ENCODE measurements at regions not wholly inside any gene's neighbourhood (a gene's known extent, or its start where the extent isn't known, plus 50 kb on each side); places are given as distances from the start of the nearest gene placed in this dataset.

GRCh38 chr1:34331020-34331926 lies 154.6 kb downstream of the C1orf94 start:
- no peak for TF ChIP-seq POLR2A (IDR thresholded peaks at IDR 0.05)
- TF ChIP-seq CTCF (IDR thresholded peaks at IDR 0.05), result no peak
- TF ChIP-seq EP300 (IDR thresholded peaks at IDR 0.05), result no peak
